ENCODE measurements at regions not wholly inside any gene's neighbourhood (a gene's known extent, or its start where the extent isn't known, plus 50 kb on each side); places are given as distances from the start of the nearest gene placed in this dataset.

DNA sequence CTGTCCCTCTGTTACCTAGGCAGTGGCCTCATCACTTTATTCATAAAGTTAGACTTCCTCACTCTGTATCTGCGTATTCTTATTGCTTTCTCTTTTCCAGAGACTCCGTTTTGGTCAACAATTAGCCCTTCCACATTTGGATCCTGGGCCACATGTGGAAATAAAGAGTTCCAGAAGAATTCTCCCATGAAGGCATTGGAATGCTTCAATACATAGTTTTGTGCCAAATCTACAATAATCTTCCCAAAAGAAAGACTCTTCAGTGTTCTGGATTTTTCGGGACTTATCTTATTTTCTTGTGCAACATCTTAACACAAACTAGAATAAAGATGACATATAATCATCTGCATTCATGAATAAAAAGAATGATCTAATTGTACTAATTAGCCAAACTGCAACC is 187.7 kb upstream of the BMP2 start:
- TF ChIP-seq CTCF (IDR thresholded peaks at IDR 0.05) (no peak), NR3C1 (CRISPR knock-in tag; conservative IDR thresholded peaks at IDR 0.05; ENCODE audit: low read depth) (no peak), TEAD1 (CRISPR knock-in tag; IDR thresholded peaks at IDR 0.05) (no peak), EMX1 (CRISPR knock-in tag; IDR thresholded peaks at IDR 0.05) (no peak), IRF1 (CRISPR knock-in tag; IDR thresholded peaks at IDR 0.05) (no peak), CREM (CRISPR knock-in tag; IDR thresholded peaks at IDR 0.05) (no peak), USF2 (CRISPR knock-in tag; IDR thresholded peaks at IDR 0.05) (no peak)
- TF ChIP-seq, protein P1, sequence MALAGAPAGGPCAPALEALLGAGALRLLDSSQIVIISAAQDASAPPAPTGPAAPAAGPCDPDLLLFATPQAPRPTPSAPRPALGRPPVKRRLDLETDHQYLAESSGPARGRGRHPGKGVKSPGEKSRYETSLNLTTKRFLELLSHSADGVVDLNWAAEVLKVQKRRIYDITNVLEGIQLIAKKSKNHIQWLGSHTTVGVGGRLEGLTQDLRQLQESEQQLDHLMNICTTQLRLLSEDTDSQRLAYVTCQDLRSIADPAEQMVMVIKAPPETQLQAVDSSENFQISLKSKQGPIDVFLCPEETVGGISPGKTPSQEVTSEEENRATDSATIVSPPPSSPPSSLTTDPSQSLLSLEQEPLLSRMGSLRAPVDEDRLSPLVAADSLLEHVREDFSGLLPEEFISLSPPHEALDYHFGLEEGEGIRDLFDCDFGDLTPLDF (CRISPR knock-in tag; IDR thresholded peaks at IDR 0.05), result no peak
- TF ChIP-seq, protein P2, sequence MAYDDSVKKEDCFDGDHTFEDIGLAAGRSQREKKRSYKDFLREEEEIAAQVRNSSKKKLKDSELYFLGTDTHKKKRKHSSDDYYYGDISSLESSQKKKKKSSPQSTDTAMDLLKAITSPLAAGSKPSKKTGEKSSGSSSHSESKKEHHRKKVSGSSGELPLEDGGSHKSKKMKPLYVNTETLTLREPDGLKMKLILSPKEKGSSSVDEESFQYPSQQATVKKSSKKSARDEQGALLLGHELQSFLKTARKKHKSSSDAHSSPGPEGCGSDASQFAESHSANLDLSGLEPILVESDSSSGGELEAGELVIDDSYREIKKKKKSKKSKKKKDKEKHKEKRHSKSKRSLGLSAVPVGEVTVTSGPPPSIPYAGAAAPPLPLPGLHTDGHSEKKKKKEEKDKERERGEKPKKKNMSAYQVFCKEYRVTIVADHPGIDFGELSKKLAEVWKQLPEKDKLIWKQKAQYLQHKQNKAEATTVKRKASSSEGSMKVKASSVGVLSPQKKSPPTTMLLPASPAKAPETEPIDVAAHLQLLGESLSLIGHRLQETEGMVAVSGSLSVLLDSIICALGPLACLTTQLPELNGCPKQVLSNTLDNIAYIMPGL (CRISPR knock-in tag; IDR thresholded peaks at IDR 0.05), result no peak
- TF ChIP-seq, protein P3, sequence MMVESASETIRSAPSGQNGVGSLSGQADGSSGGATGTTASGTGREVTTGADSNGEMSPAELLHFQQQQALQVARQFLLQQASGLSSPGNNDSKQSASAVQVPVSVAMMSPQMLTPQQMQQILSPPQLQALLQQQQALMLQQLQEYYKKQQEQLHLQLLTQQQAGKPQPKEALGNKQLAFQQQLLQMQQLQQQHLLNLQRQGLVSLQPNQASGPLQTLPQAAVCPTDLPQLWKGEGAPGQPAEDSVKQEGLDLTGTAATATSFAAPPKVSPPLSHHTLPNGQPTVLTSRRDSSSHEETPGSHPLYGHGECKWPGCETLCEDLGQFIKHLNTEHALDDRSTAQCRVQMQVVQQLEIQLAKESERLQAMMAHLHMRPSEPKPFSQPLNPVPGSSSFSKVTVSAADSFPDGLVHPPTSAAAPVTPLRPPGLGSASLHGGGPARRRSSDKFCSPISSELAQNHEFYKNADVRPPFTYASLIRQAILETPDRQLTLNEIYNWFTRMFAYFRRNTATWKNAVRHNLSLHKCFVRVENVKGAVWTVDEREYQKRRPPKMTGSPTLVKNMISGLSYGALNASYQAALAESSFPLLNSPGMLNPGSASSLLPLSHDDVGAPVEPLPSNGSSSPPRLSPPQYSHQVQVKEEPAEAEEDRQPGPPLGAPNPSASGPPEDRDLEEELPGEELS (CRISPR knock-in tag; IDR thresholded peaks at IDR 0.05), result no peak
- TF ChIP-seq, protein P4, sequence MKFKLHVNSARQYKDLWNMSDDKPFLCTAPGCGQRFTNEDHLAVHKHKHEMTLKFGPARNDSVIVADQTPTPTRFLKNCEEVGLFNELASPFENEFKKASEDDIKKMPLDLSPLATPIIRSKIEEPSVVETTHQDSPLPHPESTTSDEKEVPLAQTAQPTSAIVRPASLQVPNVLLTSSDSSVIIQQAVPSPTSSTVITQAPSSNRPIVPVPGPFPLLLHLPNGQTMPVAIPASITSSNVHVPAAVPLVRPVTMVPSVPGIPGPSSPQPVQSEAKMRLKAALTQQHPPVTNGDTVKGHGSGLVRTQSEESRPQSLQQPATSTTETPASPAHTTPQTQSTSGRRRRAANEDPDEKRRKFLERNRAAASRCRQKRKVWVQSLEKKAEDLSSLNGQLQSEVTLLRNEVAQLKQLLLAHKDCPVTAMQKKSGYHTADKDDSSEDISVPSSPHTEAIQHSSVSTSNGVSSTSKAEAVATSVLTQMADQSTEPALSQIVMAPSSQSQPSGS (CRISPR knock-in tag; IDR thresholded peaks at IDR 0.05; ENCODE audit: borderline replicate concordance, low read depth), result no peak
- TF ChIP-seq, protein P5, sequence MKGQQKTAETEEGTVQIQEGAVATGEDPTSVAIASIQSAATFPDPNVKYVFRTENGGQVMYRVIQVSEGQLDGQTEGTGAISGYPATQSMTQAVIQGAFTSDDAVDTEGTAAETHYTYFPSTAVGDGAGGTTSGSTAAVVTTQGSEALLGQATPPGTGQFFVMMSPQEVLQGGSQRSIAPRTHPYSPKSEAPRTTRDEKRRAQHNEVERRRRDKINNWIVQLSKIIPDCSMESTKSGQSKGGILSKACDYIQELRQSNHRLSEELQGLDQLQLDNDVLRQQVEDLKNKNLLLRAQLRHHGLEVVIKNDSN (CRISPR knock-in tag; IDR thresholded peaks at IDR 0.05), result no peak
- TF ChIP-seq, protein P6, sequence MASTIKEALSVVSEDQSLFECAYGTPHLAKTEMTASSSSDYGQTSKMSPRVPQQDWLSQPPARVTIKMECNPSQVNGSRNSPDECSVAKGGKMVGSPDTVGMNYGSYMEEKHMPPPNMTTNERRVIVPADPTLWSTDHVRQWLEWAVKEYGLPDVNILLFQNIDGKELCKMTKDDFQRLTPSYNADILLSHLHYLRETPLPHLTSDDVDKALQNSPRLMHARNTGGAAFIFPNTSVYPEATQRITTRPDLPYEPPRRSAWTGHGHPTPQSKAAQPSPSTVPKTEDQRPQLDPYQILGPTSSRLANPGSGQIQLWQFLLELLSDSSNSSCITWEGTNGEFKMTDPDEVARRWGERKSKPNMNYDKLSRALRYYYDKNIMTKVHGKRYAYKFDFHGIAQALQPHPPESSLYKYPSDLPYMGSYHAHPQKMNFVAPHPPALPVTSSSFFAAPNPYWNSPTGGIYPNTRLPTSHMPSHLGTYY (CRISPR knock-in tag; IDR thresholded peaks at IDR 0.05), result no peak
